ENCODE measurements at regions not wholly inside any gene's neighbourhood (a gene's known extent, or its start where the extent isn't known, plus 50 kb on each side); places are given as distances from the start of the nearest gene placed in this dataset.
"Not testable (repeated sequence)": the region's sequence is repeated elsewhere in the genome, so short reads cannot be mapped to it uniquely, and the experiment has no call there.

GRCh38 chr21:31417214-31417613 lies 73.2 kb upstream of the TIAM1 start:
- TF ChIP-seq, protein P1, sequence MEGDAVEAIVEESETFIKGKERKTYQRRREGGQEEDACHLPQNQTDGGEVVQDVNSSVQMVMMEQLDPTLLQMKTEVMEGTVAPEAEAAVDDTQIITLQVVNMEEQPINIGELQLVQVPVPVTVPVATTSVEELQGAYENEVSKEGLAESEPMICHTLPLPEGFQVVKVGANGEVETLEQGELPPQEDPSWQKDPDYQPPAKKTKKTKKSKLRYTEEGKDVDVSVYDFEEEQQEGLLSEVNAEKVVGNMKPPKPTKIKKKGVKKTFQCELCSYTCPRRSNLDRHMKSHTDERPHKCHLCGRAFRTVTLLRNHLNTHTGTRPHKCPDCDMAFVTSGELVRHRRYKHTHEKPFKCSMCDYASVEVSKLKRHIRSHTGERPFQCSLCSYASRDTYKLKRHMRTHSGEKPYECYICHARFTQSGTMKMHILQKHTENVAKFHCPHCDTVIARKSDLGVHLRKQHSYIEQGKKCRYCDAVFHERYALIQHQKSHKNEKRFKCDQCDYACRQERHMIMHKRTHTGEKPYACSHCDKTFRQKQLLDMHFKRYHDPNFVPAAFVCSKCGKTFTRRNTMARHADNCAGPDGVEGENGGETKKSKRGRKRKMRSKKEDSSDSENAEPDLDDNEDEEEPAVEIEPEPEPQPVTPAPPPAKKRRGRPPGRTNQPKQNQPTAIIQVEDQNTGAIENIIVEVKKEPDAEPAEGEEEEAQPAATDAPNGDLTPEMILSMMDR (IDR thresholded peaks at IDR 0.05; ENCODE audit: insufficient read depth, low read depth, low read length): not testable (repeated sequence)
- not testable (repeated sequence) for TF ChIP-seq EZH2 (IDR thresholded peaks at IDR 0.05; ENCODE audit: insufficient read depth, low read length)

All from astrocyte (in vitro differentiated cells and primary cell).